ELF-1 (cell line): ENCODE measurements at regions not wholly inside any gene's neighbourhood (a gene's known extent, or its start where the extent isn't known, plus 50 kb on each side); places are given as distances from the start of the nearest gene placed in this dataset.
A peak's percentile ranks its signal among the peaks of the same experiment; 100 is the strongest.
"Not testable (repeated sequence)": the region's sequence is repeated elsewhere in the genome, so short reads cannot be mapped to it uniquely, and the experiment has no call there.

Source experiments
- DNase-seq: peaks from one replicate; pipeline ENCODE4 v3.0.0-alpha.2; 2016; ENCODE audit warnings: low read depth, low spot score

DNA sequence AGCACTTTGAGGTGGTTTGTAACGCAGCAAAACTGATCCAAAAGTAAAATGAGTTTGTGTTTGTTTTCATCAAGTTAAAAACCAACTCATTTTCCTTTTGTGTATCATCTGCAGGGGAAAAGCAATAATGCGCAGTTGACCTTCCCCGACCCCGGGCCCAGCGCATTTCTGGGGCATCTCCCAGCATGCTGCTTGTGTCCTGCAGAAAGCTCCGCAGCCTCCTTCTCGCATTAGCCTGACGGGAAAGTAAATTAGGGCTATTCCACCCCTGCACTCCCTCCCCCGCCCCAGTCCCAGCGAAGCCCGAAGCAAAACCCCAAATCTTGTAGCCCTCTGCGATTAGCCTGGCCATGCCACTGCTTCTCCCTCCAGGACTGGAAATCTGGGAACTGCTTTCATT lies 82.0 kb upstream of the PPM1B start:
- peak; percentile 28 for DNase-seq

DNA sequence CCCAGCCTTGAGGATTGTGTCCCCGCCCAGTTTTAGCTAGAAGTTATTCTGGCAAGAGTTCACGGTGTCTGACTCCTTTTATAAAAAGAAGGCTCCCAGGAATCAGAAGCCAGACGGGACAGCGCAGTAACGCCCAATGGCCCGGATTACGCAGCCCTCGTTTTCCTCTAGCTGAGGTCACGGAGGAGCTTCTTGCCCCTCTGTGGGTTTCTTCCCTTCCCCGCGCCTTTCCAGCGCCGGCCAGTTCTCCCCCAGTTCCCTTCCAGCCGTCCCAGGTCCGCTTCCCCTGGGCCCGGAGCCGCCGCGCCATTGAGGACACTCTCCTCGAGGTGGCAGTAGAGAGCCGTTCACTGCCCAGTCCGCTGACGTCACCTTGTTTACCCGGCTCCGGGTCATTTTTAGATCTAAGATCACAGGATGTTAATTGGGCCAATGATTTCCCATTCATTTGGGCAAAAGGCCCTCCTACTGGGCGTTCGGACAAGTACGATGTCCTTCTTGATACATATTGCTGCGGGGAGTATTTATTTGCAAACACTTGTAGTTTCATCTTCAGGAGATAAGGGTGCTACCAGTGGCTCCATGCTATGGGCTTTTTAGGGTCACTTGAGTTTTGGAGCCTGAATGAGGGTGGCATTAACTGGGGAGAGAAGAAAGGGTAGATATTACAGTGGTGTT lies 81.5 kb upstream of the PPM1B start:
- DNase-seq, result peak; percentile 95

DNA sequence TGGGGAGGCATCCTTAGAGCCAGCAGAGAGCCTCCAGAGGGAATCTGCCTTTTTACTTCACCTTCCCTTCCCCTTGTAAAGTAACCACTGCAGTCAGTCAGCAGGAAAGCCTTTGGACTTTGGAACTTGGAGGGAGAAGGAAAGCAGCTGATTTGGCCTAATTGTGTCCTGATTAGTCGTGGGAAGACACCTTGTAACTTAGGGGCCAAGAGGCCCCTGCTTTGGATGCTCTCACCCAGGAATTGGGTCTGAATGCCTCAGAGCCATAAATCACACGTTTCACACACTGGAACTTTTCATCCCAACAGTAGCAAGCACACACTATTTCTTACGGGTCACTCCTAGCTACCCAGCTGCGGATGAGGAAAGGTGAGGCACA lies 81.0 kb upstream of the PPM1B start:
- DNase-seq, result no peak

DNA sequence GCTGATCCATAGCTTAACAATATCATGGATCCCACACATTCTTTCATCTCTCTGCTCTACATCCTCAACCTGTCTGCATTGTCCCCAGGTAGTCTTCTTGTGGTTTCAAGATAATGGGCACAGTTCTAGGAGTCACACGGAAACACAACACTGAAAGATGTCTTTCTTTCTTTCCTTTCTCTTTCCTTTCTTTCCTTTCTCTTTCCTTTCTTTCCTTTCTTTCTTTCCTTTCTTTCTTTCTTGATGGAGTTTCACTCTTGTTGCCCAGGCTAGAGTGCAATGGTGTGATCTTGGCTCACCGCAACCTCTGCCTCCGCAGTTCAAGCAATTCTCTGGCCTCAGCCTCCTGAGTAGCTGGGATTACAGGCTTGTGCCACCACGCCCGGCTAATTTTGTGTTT lies 76.2 kb upstream of the PPM1B start:
- DNase-seq, result not testable (repeated sequence)

DNA sequence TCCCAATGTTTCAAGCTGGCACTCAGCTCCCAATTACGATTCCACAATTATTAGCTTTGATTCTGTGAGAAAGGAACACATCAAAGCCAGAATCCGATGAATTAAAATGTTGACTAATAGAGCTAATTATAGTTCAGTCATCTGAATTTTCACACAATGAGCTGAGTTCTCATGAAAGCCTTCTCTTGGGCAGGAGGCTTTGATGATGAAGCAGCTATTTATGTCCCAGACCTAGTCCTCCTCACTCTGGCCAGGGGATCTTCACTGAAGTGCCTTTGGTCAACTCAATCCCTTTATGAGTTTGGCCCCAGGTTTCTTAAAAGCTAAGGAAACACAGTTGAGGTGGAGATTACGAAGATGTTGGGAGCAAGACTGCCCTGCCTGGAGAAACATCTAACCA lies 74.7 kb upstream of the PPM1B start:
- no peak for DNase-seq

DNA sequence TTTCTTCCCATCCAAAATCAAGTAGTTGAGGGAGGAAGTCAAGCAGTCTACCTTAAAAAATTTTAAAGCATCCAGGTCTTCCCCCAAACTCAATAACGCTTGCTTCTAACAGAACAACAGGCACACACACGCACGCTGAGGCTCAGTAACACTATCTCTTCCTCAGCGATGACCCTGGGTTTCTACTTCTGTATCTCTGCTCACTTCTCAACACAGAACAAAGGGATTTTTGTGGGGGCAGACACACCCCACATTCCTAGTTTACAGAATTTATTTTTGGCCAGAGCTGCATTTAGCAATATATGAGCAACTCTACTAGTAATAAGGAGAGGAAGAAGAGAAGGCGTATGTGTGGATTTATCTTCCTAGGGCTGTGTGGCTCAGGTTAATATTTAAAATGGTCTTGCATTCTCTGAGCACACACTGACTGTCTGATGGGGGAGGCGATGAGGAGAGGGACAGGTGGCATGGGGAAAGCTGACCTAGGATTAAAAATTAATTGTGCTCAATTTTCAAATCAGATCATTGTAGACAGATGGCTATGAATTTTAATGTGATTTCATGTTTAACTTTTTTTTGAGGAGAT lies 71.3 kb upstream of the PPM1B start:
- DNase-seq, result no peak

DNA sequence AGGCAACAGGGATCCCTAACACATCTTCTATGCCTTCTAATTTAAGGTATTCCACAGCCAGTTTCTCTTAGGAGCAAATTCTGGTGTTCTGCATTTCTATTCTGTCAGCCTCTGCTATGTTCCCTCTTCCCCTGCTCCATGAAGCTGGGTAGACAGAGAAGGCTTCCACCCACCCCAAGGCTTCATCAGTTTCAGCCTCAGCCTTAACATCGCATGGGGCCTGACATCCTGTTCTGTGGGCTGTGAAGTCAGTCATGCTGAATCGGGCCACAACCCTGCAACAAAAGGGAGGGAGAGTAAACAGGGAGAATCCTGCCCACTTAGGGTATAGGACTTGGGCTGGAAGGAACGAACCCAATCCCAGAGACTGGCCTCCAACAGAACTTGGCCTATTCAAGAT lies 70.6 kb upstream of the PPM1B start:
- DNase-seq, result no peak

DNA sequence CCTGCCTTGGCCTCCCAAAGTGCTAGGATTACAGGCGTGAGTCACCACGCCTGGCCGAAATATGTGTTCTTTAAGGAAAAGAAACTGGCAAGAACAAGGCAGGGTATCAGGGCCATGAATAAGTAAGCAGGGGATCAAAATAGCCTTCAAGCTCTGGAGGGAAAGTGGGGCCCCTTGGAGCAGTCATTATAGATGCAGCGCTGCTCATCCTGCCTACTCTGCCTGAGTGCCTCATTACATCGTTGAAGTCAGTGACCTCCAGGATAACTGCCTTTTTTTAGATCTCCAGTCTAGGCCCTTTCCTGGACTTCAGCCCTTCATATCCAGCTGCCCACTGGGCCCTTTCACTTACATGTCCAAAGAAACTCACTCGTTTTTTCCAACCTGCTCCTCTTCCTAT lies 69.8 kb upstream of the PPM1B start:
- DNase-seq, result no peak

DNA sequence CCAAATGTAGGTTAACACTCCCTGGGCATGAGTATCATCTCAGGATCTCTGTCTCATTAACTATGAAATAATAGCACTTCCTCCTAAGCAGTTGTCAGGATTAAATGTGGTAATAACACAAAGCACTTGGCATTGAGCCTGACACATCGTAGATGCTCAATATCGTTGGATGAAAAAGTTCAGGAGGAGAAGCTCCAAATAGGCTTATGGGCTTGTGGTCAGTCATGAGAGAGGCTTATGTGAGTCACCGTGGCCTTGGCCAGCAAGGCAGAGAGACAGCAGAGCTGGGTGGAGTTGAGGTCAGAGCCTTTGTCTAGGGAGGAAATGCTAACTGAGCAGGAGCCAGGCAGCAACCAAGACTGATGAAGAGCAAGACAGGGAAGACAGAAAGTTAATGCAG lies 68.3 kb upstream of the PPM1B start:
- no peak for DNase-seq

DNA sequence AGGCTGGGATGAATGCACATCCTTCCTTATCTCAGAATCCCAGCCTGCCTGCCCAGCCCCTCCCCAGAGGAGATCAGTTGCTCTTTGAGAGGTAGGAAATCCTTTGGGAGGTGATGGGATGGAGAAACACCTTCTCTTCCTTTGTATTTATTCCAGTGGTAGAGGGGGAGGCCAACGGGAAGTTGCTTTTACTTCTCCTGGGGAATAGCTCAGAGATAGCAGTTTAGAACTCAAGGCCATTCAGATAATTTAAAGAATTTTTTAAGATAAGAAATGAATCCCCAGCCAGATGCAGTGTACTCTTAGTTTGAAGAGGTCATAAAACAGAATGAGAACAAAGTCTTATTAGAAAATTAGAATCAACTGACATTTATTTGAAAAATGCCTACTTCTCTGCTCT lies 67.4 kb upstream of the PPM1B start:
- no peak for DNase-seq

DNA sequence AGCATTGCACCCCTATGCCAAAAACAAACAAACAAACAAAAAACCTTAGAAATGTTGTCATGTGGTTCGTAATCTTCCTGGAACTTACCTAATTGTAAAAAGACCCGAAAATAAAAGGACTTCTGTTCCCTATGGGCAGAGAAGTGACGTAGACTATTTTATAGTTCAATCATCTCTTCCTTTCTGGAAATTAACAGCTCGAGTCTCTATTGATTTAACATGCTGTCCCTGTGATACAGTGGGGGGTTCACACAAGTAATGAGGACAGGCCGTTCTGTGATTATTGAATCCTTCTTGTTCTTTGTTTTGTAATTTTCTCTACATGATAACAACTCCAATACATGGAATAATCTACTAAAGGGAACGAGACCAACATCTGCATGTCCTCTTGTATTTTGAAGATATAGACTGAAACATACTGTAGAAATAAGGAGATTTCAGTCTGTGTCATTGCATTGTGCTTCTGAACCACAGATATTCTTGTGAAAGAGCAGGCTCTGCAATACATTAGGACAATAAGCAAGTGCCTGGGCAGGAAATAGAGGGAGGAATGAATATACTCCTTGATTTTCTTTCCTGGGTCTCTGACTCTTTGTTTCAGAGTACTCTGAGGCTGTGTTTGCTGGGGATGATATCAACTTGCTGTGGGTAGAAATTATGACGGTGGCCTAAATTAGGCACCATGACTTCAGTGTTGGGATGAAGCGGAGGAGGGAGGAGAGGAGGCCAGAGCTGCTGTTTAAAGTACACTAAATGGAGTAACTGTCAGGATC lies 65.7 kb upstream of the PPM1B start:
- DNase-seq, result no peak

DNA sequence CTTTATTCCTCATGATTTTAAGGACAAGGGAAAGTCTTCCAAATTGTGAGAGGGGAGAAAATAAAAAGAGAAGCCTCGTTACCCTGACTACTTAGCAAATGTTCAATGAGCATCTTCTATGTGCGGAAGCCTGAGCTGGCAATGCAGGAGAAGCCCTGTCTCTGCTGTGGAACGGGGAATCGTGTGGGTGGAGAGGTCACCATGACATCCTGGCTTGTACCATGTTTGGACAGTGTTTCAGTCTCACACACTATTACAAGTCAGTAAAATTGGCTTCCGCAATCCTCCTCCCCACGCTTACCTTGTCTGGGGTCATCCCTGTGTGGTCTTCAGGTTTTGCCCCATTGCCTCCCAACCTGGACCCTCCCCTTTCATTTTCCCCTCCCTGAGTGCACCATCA lies 65.0 kb upstream of the PPM1B start:
- DNase-seq, result no peak

DNA sequence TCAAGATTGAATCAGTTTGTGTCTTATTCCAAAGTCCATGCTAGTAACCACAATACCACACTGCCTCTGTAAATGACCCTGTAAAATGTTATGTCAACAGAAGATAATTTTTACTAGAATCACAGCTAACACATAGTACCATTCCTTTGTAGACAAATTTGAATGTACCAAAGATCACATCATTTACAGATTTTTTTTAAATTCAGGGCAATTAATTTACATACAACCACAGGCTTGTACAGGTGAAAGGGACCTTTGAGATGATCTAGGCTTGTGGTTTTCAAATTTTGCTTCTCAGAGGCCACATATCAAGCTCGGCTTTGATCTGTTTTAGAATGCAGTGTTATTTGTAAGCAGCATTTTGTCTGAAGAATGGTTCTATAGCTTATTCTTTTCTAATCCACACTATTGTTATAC lies 63.8 kb upstream of the PPM1B start:
- DNase-seq, result no peak

DNA sequence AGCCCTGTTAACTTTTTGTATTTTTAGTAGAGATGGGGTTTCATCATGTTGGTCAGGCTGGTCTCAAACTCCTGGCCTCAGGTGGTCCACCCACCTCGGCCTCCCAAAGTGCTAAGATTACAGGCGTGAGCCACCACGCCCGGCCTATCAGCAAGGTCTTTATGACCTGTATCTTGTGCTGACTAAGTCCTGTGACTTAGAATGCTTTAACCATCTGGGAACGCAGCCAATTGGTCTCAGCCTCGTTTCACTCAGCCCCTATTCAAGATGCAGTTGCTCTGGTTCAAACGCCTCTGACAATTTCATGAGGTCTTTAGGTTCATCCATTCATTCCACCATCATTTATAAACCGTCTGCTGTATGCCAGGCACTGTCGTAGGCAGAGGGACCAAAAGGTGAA lies 62.2 kb upstream of the PPM1B start:
- DNase-seq, result not testable (repeated sequence)

DNA sequence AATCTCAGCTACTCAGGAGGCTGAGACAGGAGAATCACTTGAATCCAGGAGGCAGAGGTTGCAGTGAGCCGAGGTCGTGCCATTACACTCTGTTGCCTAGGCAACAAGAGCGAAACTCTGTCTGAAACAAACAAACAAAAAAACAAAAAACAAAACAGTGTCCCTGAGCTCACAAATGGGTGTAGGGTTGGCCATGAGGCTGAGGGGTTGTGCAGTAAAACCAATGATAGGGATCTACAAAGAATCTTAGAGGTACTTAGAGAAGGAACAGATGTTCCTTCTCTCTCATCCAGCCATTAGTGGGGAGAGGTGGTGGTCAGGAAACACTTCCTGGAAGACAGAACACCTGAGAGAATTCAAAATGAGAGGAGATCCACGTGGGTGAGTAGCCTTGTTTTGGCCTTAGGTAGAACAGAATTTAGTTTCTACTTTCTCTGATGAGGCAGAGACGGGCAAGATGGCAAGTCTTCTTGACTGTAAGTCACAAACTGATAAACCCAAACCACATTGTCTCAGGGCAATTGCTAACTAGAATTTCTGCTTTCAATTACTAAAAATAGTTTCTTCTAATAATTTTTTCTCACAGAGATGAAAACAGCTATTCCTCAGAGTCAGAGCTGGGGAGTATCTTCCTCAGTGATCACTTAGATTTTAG lies 61.5 kb upstream of the PPM1B start:
- DNase-seq, result no peak

DNA sequence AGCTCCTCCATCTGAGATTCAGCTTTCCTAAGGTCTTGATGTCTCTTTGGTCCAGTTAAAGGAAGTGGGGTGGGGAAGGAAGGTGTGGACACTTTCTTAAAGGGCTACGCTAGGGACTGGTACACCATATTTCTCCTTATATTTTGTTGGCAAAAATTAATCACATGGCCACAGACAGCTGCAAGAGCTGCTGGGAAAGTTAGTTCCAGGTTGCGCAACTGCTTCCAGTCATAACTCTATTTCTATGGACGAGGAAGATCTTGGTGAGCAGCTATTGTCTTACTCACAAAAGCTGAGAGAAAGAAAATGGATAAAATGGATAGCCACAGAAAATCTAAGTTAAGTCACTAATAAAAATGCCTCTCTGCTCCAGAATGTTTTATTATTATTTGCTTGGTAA lies 60.7 kb upstream of the PPM1B start:
- DNase-seq, result no peak

DNA sequence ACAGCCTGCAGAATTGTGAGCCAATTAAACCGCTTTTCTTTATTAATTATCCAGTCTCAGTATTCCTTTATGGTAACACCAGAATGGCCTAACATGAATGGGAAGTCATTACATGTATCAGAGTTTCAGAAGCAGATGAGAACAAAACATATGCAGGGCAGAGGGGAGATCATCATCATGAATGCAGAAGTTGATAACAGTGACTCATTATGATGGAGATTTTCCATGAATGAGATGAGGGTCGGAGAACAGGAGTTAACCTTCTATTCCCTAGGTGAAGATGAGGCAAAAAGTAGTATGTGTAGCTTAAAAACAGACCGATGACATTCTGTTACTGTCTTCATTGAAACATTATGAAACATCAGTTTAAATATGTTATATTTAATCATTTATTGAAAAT lies 59.5 kb upstream of the PPM1B start:
- DNase-seq, result no peak

DNA sequence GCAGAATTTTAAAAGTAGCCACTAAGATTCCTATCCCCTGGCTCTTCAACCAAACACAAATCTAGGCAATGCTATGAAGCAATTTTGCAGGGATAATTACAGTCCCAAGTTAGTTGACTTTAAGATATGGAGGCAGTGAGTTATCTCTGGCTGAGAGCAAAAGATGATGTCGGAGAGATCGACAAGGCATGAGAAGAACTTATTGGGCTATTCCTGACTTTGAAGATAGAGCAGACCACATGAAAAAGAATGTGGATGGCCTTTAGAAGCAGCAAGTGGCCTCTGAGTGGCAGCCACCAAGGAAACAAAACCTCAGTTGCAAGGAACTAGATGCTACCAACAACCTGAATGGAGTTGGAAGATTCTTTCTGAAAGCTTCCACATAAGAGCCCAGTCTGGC lies 58.2 kb upstream of the PPM1B start:
- DNase-seq, result no peak

DNA sequence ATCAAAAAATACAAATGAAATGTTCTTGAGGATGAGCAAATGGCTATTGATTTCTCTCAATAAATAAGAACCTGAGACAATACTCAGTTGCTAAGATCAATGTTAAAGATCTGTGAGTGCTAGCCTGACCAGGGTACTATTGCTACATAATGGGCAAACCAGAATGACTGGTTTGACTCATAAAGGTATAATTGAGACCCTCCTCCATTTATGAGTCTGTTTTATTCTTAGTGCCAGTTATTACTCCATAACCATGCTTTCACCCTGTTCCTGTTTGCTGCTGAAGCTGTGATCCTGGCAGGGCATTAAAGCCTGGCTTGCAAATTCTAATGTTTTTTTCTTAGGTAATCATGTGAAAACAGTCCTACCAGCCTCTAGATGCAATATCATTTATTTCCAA lies 56.6 kb upstream of the PPM1B start:
- no peak for DNase-seq

DNA sequence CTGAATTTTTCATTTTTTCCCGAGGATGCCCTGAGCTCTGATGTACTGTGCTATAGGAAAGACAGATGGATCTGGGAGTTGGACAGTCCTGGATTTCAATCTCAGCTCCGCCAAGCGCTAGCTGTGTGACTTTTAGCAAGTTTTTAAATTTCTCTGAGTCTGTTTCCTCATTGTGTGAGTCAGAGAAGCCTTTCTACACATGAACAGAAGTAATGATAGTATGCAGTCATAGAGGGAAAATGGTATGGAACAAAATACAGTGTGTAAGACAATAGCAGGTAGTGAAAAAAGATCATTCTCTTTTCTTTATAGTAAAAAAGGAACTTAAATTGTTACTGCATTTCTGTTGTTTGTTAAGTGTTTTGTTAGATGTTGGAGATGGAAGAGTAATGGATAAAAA lies 52.4 kb upstream of the PPM1B start:
- no peak for DNase-seq

DNA sequence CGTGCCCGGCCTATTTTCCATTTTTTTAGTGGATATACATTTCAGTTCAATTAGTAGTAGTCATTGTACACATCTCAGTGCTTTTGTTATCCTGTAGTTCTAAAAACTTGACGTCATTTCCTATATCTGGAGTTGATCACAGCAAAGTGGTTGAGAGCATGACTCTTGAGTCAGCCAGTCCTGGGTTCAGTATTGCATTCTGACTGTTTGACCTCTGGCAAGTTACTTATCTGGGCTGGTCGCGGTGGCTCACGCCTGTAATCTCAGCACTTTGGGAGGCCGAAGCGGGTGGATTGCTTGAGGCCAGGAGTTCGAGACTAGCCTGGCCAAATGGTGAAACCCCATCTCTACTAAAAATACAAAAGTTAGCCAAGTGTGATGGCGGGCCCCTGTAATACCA lies 50.4 kb upstream of the PPM1B start:
- no peak for DNase-seq
